ENCODE measurements at regions not wholly inside any gene's neighbourhood (a gene's known extent, or its start where the extent isn't known, plus 50 kb on each side); places are given as distances from the start of the nearest gene placed in this dataset.

DNA sequence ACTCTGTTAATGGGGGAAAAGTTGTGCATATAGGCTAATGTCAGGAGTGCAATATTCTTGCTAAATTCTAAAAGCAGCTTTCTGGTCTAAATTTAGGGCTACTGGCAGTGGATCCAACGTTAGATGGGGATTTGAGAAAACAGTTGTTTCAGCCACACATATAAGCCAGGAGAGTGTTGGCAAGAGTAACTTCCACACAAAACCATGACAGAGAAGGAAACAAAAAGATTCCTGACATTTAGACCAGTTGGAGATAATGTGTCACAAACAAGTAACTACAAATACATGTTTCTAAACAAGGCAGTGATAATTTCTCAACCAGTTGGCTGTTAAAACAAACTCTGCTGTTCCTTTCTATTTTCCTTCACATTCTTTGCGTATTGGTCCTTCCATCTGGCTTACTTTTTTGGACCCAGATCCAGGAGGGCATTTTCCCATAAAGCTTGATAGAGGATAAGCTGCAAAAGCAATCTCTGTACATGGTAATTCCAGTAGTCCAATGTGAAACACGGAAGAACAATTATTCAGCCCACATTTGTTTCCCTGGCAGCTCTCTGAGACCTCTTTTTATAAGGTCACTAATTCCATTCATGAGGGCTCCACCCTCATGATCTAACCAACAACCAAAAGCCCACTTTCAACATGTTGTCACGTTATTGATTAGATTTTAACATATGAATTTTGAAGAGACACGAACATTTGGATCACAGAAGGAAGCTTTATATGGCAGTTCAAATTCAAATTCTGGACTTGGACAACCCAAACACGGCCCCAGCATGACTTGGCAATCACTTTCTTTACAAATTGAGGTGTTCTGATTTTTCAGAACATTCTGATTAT is 1888.6 kb downstream of the MRPL39 start:
- TF ChIP-seq, protein P1, sequence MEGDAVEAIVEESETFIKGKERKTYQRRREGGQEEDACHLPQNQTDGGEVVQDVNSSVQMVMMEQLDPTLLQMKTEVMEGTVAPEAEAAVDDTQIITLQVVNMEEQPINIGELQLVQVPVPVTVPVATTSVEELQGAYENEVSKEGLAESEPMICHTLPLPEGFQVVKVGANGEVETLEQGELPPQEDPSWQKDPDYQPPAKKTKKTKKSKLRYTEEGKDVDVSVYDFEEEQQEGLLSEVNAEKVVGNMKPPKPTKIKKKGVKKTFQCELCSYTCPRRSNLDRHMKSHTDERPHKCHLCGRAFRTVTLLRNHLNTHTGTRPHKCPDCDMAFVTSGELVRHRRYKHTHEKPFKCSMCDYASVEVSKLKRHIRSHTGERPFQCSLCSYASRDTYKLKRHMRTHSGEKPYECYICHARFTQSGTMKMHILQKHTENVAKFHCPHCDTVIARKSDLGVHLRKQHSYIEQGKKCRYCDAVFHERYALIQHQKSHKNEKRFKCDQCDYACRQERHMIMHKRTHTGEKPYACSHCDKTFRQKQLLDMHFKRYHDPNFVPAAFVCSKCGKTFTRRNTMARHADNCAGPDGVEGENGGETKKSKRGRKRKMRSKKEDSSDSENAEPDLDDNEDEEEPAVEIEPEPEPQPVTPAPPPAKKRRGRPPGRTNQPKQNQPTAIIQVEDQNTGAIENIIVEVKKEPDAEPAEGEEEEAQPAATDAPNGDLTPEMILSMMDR (IDR thresholded peaks at IDR 0.05; ENCODE audit: low read depth, low read length) = no peak
- TF ChIP-seq EZH2phosphoT487 (IDR thresholded peaks at IDR 0.05; ENCODE audit: low read depth) = no peak

Measured in OCI-LY3 (cell line).